H1 (cell line): ENCODE measurements at regions not wholly inside any gene's neighbourhood (a gene's known extent, or its start where the extent isn't known, plus 50 kb on each side); places are given as distances from the start of the nearest gene placed in this dataset.

Experiments used
- ASH2L ChIP-seq: fragments of 200-600, 300-600 bp; sonication (generic); IDR thresholded peaks from one replicate; pipeline ENCODE4 v1.7.1; 2017; ENCODE audit warnings: low read length
- CHD1 ChIP-seq: IDR thresholded peaks from 2 replicates; pipeline ENCODE4 v1.6.1; 2012; ENCODE audit warnings: low read depth, low read length, improper control_type of control experiment
- KDM4A ChIP-seq: IDR thresholded peaks from one replicate; pipeline ENCODE4 v1.7.1; 2012; ENCODE audit warnings: low read depth, mild to moderate bottlenecking, moderate library complexity, low read length, inconsistent platforms; ENCODE audit not compliant: severe bottlenecking
- KDM5A ChIP-seq: fragments of 200-600 bp; IDR thresholded peaks from 2 replicates; pipeline ENCODE4 v1.7.1; 2012; ENCODE audit warnings: mild to moderate bottlenecking, low read length, inconsistent platforms, mixed read lengths
- RNF2 ChIP-seq: fragments of 200-900, 300-1000 bp; sonication (generic); IDR thresholded peaks from 2 replicates; pipeline ENCODE4 v1.7.1; 2016; ENCODE audit warnings: borderline replicate concordance, low read depth, mild to moderate bottlenecking, antibody characterized with exemption, low read length; ENCODE audit not compliant: poor library complexity, severe bottlenecking; ENCODE audit errors: missing control alignments
- SIRT6 ChIP-seq: IDR thresholded peaks from one replicate; pipeline ENCODE4 v1.7.1; 2012; ENCODE audit warnings: low read length, inconsistent platforms

DNA sequence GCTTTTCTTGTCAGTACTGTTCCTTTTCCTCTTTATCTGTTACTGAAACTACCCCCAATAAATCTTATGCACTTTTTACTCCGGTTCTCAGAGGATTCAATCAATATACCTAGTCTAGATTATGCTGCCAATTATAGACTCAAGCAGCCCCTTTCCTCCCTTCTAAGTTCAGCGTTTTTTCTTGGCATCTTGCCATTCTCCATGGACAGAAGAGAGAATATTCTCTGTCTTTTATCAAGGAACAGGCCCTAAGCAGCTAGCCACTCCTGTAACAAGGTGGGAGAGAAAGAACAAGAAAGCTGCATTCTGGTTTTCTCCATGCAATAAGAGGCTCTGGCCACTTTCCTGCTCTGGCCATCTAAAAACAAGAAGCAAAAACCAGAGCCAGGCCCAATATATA is 263.0 kb upstream of the ALG10 start (continued):
- no peak for TF ChIP-seq KDM4A
- no peak for TF ChIP-seq CHD1
- no peak for TF ChIP-seq KDM5A
- no peak for TF ChIP-seq SIRT6
- TF ChIP-seq ASH2L = no peak
- TF ChIP-seq RNF2 = no peak
